ENCODE measurements at regions not wholly inside any gene's neighbourhood (a gene's known extent, or its start where the extent isn't known, plus 50 kb on each side); places are given as distances from the start of the nearest gene placed in this dataset.
"Not testable (repeated sequence)": the region's sequence is repeated elsewhere in the genome, so short reads cannot be mapped to it uniquely, and the experiment has no call there.

GRCh38 chr20:29443819-29444218 lies 1813.6 kb upstream of the DEFB115 start:
- Histone ChIP-seq H3K4me3 (ENCODE audit: low read length in 3 of 3) (no peak overlapping the region), H3K27me3 (ENCODE audit: control insufficient read depth, insufficient read depth, low read length) (no peaks in the 10 kb centered on the region), H3K36me3 (ENCODE audit: control insufficient read depth in 2 of 3, insufficient read depth in 3 of 3, low read length in 3 of 3) (no peaks in the 10 kb centered on the region), H3K4me1 (ENCODE audit: control insufficient read depth in 2 of 3, insufficient read depth in 2 of 3, low read depth in 1 of 3, low read length in 3 of 3) (no peaks in the 10 kb centered on the region), H3K9ac (ENCODE audit: low read length in 3 of 3) (peak overlapping the region in 1 of 3 donors; percentile 16), H3K9me3 (ENCODE audit: control insufficient read depth in 2 of 3, insufficient read depth in 1 of 3, low read length in 3 of 3) (no peaks in the 10 kb centered on the region), H3K27ac (ENCODE audit: low read depth in 2 of 2, low read length in 2 of 2) (no peak overlapping the region)
- intact Hi-C loops (cut with DNase I), result no loop called here
- FAIRE-seq (no peak), DNase-seq (peak in 2 of 5 donors; percentile 2 to 31)
- TF ChIP-seq CTCF (IDR thresholded peaks at IDR 0.05; ENCODE audit: borderline replicate concordance, extremely low read depth, insufficient read depth), result no peak

GRCh38 chr20:29445050-29445907 lies 1812.2 kb upstream of the DEFB115 start:
- FAIRE-seq, result not testable (repeated sequence)

GRCh38 chr20:29447517-29448484 lies 1809.7 kb upstream of the DEFB115 start:
- DNase-seq; H3K36me3 ChIP-seq (ENCODE audit: control insufficient read depth in 2 of 3, insufficient read depth in 3 of 3, low read length in 3 of 3); intact Hi-C loops (cut with DNase I): not testable (repeated sequence)

More at GRCh38 chr20:29445050-29445907, 1812.2 kb upstream of the DEFB115 start:
- H3K4me1 ChIP-seq (ENCODE audit: control insufficient read depth in 2 of 3, insufficient read depth in 2 of 3, low read depth in 1 of 3, low read length in 3 of 3); H3K9me3 ChIP-seq (ENCODE audit: control insufficient read depth in 2 of 3, insufficient read depth in 1 of 3, low read length in 3 of 3); H3K27me3 ChIP-seq (ENCODE audit: control insufficient read depth, insufficient read depth, low read length); H3K9ac ChIP-seq (ENCODE audit: low read length in 3 of 3); intact Hi-C loops (cut with DNase I); H3K36me3 ChIP-seq (ENCODE audit: control insufficient read depth in 2 of 3, insufficient read depth in 3 of 3, low read length in 3 of 3); H3K27ac ChIP-seq (ENCODE audit: low read depth in 2 of 2, low read length in 2 of 2): not testable (repeated sequence)
- H3K4me3 ChIP-seq (ENCODE audit: low read length in 3 of 3), result peak overlapping the region in 1 of 3 donors; percentile 72
- peak in 3 of 5 donors; percentile 50 to 63 (median 58) for DNase-seq

GRCh38 chr20:29448806-29449470 lies 1808.5 kb upstream of the DEFB115 start:
- TF ChIP-seq CTCF (IDR thresholded peaks at IDR 0.05; ENCODE audit: borderline replicate concordance, extremely low read depth, insufficient read depth), result no peak
- FAIRE-seq, result no peak
- Histone ChIP-seq H3K4me1 (ENCODE audit: control insufficient read depth in 2 of 3, insufficient read depth in 2 of 3, low read depth in 1 of 3, low read length in 3 of 3) (no peaks in the 10 kb centered on the region), H3K9ac (ENCODE audit: low read length in 3 of 3) (no peak overlapping the region), H3K27me3 (ENCODE audit: control insufficient read depth, insufficient read depth, low read length) (no peaks in the 10 kb centered on the region), H3K27ac (ENCODE audit: low read depth in 2 of 2, low read length in 2 of 2) (no peak overlapping the region), H3K36me3 (ENCODE audit: control insufficient read depth in 2 of 3, insufficient read depth in 3 of 3, low read length in 3 of 3) (no peaks in the 10 kb centered on the region), H3K4me3 (ENCODE audit: low read length in 3 of 3) (no peak overlapping the region), H3K9me3 (ENCODE audit: control insufficient read depth in 2 of 3, insufficient read depth in 1 of 3, low read length in 3 of 3) (no peaks in the 10 kb centered on the region)
- intact Hi-C loops (cut with DNase I), result no loop called here
- peak in 1 of 5 donors; percentile 37 for DNase-seq

More at GRCh38 chr20:29447517-29448484, 1809.7 kb upstream of the DEFB115 start:
- H3K4me1 ChIP-seq (ENCODE audit: control insufficient read depth in 2 of 3, insufficient read depth in 2 of 3, low read depth in 1 of 3, low read length in 3 of 3); H3K9ac ChIP-seq (ENCODE audit: low read length in 3 of 3); H3K27me3 ChIP-seq (ENCODE audit: control insufficient read depth, insufficient read depth, low read length); H3K27ac ChIP-seq (ENCODE audit: low read depth in 2 of 2, low read length in 2 of 2); H3K9me3 ChIP-seq (ENCODE audit: control insufficient read depth in 2 of 3, insufficient read depth in 1 of 3, low read length in 3 of 3); FAIRE-seq; H3K4me3 ChIP-seq (ENCODE audit: low read length in 3 of 3): not testable (repeated sequence)

Measured in kidney (tissue), 13 donors.